Erythroblast (primary cell): ENCODE measurements at regions not wholly inside any gene's neighbourhood (a gene's known extent, or its start where the extent isn't known, plus 50 kb on each side); places are given as distances from the start of the nearest gene placed in this dataset.

Experiments
- GATA1 ChIP-seq: IDR thresholded peaks from 2 replicates; pipeline ENCODE4 v1.6.1; 2011; ENCODE audit warnings: low read depth, mild to moderate bottlenecking, control low read depth, low read length, moderate library complexity
- POLR2A ChIP-seq: IDR thresholded peaks from 2 replicates; pipeline ENCODE4 v1.6.1; 2011; ENCODE audit warnings: mild to moderate bottlenecking, low read length

DNA sequence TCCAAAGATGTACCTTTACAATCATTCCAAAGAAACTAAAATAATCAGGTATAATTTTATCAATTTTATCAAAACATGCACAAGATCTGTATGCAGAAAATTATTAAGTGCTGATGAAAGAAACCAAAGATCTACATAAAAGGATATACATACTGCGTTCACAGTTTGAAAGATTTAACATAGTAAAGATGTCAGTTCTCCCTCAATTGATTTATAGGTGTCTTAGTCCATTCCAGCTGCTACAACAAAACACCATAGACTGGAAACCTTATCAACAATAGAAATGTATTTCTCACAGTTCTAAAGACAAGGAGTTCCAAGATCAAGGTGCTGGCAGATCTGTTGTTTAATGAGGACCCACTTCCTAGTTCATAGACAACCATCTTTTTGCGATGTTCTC lies 189.0 kb upstream of the CCDC54 start:
- no peak for TF ChIP-seq POLR2A
- TF ChIP-seq GATA1, result no peak
